ENCODE measurements at regions not wholly inside any gene's neighbourhood (a gene's known extent, or its start where the extent isn't known, plus 50 kb on each side); places are given as distances from the start of the nearest gene placed in this dataset.

DNA sequence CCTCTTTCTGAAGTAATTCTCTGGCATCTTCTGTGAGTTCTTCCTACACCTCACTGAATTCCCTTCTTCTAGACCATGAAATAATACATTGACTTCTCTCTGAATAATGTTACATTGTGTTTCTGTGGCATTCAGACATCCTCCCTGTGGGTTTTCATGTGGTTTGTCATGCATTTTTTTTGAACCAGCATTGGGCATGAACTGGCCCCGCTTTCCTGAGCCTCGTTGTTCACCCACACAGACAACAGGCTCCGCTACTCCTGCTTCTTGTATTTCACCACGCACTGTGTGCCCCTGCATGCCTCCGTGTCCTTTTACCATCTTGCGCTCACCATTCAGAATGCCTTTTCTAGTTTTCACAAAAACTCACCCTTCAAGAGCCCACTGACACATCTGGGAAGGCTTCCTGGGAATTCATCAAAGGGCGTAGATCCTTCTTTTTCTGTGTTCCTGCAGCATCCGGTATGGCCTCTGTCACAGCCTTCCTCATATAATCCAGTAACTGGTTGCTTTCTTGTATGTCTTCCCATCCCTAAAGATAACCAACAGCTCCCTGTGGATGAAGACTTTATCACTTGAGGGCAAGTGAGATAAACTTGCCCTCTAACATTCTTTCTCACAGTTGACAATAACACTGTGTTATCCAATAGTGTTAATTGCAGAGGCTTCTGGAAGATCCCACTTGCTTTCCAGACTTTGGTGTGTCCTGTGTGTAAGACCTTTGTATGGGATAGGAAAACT lies 51.5 kb upstream of the ADAMTSL1 start:
- no peak overlapping the region for H4K8ac ChIP-seq (ENCODE audit: low read depth in 2 of 2, low read length in 2 of 2)
- H3K4me2 ChIP-seq (ENCODE audit: low read depth, low read length), result no peak overlapping the region
- H3K18ac ChIP-seq (ENCODE audit: low read depth, low read length), result no peak overlapping the region
- no peak for TF ChIP-seq RAD21 (IDR thresholded peaks at IDR 0.05; ENCODE audit: low read length)
- no peak for TF ChIP-seq NFE2L2 (IDR thresholded peaks at IDR 0.05; ENCODE audit: low read depth, low read length)
- no peak for TF ChIP-seq MAZ (IDR thresholded peaks at IDR 0.05; ENCODE audit: borderline replicate concordance, low read depth, low read length)
- TF ChIP-seq, protein P1, sequence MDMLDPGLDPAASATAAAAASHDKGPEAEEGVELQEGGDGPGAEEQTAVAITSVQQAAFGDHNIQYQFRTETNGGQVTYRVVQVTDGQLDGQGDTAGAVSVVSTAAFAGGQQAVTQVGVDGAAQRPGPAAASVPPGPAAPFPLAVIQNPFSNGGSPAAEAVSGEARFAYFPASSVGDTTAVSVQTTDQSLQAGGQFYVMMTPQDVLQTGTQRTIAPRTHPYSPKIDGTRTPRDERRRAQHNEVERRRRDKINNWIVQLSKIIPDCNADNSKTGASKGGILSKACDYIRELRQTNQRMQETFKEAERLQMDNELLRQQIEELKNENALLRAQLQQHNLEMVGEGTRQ (IDR thresholded peaks at IDR 0.05; ENCODE audit: low read depth, low read length), result no peak
- no peak for TF ChIP-seq BHLHE40 (IDR thresholded peaks at IDR 0.05; ENCODE audit: low read depth, low read length)
- no peak for TF ChIP-seq POLR2A (IDR thresholded peaks at IDR 0.05; ENCODE audit: low read depth, low read length)
- no peak for TF ChIP-seq CEBPB (IDR thresholded peaks at IDR 0.05; ENCODE audit: low read depth, low read length)
- TF ChIP-seq, protein P2, sequence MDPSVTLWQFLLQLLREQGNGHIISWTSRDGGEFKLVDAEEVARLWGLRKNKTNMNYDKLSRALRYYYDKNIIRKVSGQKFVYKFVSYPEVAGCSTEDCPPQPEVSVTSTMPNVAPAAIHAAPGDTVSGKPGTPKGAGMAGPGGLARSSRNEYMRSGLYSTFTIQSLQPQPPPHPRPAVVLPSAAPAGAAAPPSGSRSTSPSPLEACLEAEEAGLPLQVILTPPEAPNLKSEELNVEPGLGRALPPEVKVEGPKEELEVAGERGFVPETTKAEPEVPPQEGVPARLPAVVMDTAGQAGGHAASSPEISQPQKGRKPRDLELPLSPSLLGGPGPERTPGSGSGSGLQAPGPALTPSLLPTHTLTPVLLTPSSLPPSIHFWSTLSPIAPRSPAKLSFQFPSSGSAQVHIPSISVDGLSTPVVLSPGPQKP (IDR thresholded peaks at IDR 0.05; ENCODE audit: borderline replicate concordance, low read depth, low read length), result no peak
- TF ChIP-seq, protein P3, sequence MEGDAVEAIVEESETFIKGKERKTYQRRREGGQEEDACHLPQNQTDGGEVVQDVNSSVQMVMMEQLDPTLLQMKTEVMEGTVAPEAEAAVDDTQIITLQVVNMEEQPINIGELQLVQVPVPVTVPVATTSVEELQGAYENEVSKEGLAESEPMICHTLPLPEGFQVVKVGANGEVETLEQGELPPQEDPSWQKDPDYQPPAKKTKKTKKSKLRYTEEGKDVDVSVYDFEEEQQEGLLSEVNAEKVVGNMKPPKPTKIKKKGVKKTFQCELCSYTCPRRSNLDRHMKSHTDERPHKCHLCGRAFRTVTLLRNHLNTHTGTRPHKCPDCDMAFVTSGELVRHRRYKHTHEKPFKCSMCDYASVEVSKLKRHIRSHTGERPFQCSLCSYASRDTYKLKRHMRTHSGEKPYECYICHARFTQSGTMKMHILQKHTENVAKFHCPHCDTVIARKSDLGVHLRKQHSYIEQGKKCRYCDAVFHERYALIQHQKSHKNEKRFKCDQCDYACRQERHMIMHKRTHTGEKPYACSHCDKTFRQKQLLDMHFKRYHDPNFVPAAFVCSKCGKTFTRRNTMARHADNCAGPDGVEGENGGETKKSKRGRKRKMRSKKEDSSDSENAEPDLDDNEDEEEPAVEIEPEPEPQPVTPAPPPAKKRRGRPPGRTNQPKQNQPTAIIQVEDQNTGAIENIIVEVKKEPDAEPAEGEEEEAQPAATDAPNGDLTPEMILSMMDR (conservative IDR thresholded peaks at IDR 0.05; ENCODE audit: low read depth, low read length), result no peak
- TF ChIP-seq RCOR1 (IDR thresholded peaks at IDR 0.05; ENCODE audit: insufficient replicate concordance, low read length), result no peak
- no peak for TF ChIP-seq RFX5 (IDR thresholded peaks at IDR 0.05; ENCODE audit: low read depth, low read length)
- TF ChIP-seq FOS (IDR thresholded peaks at IDR 0.05; ENCODE audit: low read depth, low read length), result no peak
- peaks cover 2% of the 10 kb centered on the region for H3K27me3 ChIP-seq (ENCODE audit: control insufficient read depth, insufficient read depth, low read length)
- H4K5ac ChIP-seq (ENCODE audit: low read depth, low read length), result no peak overlapping the region
- H3K36me3 ChIP-seq (ENCODE audit: control insufficient read depth, insufficient read depth, low read length), result no peaks in the 10 kb centered on the region
- no peaks in the 10 kb centered on the region for H3K79me1 ChIP-seq (ENCODE audit: low read depth in 1 of 2, low read length in 2 of 2)
- DNase-seq (no peak), ATAC-seq (ENCODE audit: low read depth) (no peak)
- H3K9me1 ChIP-seq (ENCODE audit: insufficient read depth, low read length), result no peaks in the 10 kb centered on the region
- no TSS peak for BruUV-seq (replicated peaks)
- H3K4me3 ChIP-seq (ENCODE audit: insufficient read depth, low read depth, low read length), result no peak overlapping the region
- 86% methylated on average over 5 of the region's 8 CpGs; no CpG with 5 or more reads in 1 of the 2 experiments for WGBS, 2 experiments (ENCODE audit: extremely low coverage in 2 of 2, insufficient read length in 1 of 2)
- H3K27ac ChIP-seq (ENCODE audit: insufficient read depth, low read length), result no peak overlapping the region
- H2AFZ ChIP-seq (replicated peaks; ENCODE audit: low read length, poor library complexity), result no peak overlapping the region
- intact Hi-C loops (cut with micrococcal nuclease), result no loop called here
- CTCF ChIA-PET, result no interaction called here
- dilution Hi-C loops (cut with HindIII; ENCODE audit: low sequenced_read_pairs, unreplicated experiment), result no loop called here
- no peak overlapping the region for H4K91ac ChIP-seq (ENCODE audit: insufficient read depth, low read depth, low read length)
- no peak overlapping the region for H2BK5ac ChIP-seq (ENCODE audit: low read depth, low read length, poor library complexity, severe bottlenecking)
- H2BK120ac ChIP-seq (ENCODE audit: low read depth, low read length), result no peak overlapping the region
- POLR2A ChIA-PET (ENCODE audit: unreplicated experiment), result no interaction called here
- in situ Hi-C loops (cut with MboI; ENCODE audit: low sequenced_read_pairs), result no loop called here
- no peaks in the 10 kb centered on the region for H4K20me1 ChIP-seq (ENCODE audit: insufficient read depth, low read length)
- H2BK15ac ChIP-seq (ENCODE audit: low read depth, low read length), result no peak overlapping the region
- H3K9ac ChIP-seq (ENCODE audit: low read depth, low read length), result no peak overlapping the region
- no peak overlapping the region for H2AK9ac ChIP-seq (replicated peaks; ENCODE audit: low read depth, low read length, poor library complexity)
- H3K4me1 ChIP-seq (ENCODE audit: control insufficient read depth, insufficient read depth, low read length), result no peaks in the 10 kb centered on the region
- H3K4ac ChIP-seq (ENCODE audit: low read depth, low read length), result no peak overlapping the region
- H3K14ac ChIP-seq (replicated peaks; ENCODE audit: low read depth, low read length), result no peak overlapping the region
- H3K56ac ChIP-seq (ENCODE audit: extremely low read depth, insufficient read depth, low read length), result no peak overlapping the region
- H2BK20ac ChIP-seq (ENCODE audit: low read depth, low read length), result no peak overlapping the region
- H2AK5ac ChIP-seq (ENCODE audit: low read depth, low read length), result no peak overlapping the region
- H3K9me3 ChIP-seq (ENCODE audit: control insufficient read depth, insufficient read depth, low read length), result no peaks in the 10 kb centered on the region
- no peak overlapping the region for H3K23ac ChIP-seq (ENCODE audit: low read depth, low read length)
